NCI-H1105 treated with DMSO at 0.1 percent for 48 hours (cell line): ENCODE measurements at regions not wholly inside any gene's neighbourhood (a gene's known extent, or its start where the extent isn't known, plus 50 kb on each side); places are given as distances from the start of the nearest gene placed in this dataset.
"Not testable (repeated sequence)": the region's sequence is repeated elsewhere in the genome, so short reads cannot be mapped to it uniquely, and the experiment has no call there.

ENCODE experiments used
- DNase-seq: peaks from one replicate; lab custom pipeline; 2025; lab: John Stamatoyannopoulos, UW

DNA sequence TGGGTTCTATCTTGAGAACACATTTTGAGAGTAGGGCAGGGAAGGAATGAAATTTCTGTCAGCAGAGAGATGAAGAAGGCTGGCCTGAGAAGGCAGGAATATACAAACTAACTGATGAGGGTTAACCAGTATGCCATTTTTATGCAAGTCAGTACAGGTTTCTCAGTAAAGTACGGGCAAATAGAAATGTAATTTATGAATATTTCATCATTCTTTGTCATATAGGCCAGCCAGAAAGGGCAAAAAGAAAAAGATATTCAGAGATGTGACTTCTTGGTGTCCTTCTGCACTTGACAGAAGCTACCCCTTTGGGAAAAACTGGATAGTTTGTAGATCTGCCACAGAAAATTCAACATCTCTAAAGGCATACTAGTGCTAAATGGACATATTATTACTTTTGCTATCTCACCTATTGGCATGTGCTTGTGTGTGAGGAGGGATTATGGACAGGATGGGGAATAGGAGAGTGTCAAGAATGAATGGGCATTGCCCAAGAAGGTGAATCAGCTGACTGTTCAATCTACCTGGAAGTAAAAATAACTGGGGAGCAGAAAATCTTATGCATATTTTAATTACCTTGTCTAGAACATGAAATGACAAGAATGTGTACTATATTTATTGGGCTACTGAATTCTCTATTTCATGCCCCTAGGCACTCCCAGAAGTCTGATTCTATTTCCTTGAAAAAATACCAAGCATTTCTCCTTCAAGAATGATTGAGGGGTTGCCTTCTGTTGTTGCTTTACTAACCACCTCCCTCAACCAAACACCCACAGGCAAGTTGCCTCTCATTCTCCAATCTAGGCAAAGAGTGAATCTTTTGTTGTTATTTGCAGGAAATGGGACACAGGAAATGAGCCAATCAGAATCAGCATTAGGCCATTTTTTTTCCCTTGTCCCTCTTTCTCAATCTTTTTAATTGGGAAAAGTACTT, 175.1 kb upstream of the SLC38A2 start:
- no peak for DNase-seq

DNA sequence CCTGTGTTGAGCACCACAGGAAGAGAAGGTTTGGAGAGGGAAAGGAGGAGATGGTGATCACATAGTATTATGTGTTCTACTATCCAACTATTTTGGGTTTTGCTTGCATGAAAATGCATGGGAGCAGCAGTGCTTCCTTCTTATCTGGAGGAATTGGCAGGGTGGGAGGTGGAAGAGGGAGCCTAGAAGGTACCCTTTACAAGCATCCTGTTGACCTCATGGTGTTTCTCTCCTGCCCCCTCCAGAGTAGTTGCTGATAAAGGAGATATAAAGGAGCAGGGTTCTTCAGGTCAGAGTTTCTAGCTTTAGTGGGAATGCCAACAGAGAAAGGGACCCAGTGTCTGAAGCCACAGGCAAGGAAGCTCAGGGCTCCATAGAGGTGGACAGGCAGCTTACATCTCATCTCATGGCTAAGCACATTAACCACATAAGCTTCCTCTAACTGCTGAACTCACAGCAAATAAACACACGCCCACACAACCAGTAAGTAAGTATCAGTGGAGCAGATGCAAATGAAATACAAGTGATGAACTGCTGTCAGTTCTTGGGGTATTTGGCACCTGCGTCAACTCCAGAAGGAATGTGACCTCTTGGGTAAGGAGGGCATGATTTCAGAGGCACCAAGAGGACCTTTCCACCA, 174.2 kb upstream of the SLC38A2 start:
- DNase-seq = no peak

- not testable (repeated sequence) for DNase-seq
These were observed 170.8 kb upstream of the SLC38A2 start for GRCh38 chr12:46543378-46543795.

- no peak for DNase-seq
These were observed 166.4 kb upstream of the SLC38A2 start for GRCh38 chr12:46538976-46539375.

DNA sequence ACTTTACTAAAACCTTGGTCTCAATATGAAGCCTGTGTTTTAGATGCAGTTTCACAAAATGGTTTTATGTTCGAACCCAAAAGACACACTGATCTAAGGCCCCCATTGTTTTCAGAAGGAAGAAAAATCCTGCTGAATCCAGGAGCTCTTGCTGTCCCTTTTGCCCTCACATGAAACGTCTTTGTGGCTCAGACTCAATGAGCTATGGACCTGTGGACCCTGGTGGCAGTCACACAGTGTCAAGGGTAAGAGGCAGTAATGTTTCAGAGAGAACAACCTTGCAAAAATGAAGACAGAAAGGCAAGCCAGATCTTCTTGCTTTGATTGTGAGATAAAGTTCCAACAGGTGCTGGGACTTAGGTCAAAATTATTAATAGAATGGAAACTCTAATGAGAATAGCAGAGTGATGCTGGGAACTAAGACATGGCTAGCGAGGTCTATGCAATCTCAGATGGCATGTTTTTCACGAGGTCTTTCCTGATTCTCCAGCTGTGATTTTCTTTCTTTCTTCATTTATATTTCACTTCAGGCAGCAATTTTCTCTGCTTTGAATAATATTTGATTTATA, 164.9 kb upstream of the SLC38A2 start:
- DNase-seq = no peak

DNA sequence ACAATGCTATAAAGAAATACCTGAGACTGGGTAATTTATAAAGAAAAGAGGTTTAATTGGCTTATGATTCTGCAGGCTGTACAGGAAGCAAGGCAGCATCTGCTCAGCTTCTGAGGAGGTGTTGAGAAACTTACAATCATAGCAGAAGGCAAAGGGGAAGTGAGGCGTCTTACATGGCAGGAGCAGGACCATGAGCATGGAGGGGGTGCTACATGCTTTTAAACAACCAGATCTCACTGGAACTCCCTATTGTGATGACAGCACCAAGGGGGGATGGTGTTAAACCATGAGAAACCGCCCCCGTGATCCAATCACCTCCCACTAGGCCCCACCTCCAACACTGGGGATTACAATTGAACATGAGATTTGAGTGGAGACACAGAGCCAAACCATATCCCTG, 163.7 kb upstream of the SLC38A2 start:
- DNase-seq = not testable (repeated sequence)

GRCh38 chr12:46535907-46536306, 163.3 kb upstream of the SLC38A2 start:
- no peak for DNase-seq

GRCh38 chr12:46535376-46535775, 162.8 kb upstream of the SLC38A2 start:
- DNase-seq = no peak

DNA sequence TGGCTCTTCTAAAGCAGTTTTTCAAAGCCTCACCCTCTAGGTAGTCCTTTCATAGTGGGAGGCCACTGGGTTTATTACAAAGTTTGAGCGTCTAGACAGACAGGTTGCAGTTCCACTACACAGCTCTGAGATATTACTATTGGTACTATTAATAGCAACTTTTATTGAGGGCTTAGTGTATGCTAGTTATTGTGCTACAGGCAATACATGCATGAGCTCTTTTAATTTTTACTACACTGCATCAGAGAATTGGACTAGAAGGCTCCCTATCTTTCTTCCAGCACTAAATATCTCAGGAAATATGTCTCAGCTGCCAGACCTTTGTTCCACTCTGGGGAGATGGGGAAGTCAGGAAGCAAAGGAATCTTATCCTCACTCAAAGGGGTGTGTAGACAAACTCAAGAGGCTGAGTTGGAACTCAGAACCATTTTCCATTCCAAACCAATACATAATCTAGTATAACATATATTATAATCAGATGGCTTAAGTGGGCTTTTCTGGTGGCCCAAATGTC, 161.8 kb upstream of the SLC38A2 start:
- no peak for DNase-seq

DNA sequence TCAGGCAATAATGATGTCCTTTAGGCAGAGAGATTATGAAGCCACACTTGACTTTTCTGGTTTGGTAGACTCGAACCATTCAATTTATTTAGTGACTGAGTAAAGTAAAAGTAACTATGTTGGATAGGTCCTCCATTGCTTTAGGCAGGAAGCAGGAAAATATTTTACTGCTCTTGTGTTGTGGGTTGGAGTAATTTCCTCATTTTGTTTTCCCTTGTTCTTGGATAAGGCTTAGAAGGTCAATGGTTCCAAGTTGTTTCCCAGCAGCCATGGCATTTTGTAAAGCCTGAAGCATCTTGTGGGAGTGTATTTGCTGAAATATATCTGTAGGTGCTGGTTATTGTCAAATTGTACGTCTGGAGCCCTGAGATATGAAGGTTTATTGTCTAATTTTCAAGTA, 161.2 kb upstream of the SLC38A2 start:
- no peak for DNase-seq

GRCh38 chr12:46531804-46532203, 159.2 kb upstream of the SLC38A2 start:
- DNase-seq = no peak

DNA sequence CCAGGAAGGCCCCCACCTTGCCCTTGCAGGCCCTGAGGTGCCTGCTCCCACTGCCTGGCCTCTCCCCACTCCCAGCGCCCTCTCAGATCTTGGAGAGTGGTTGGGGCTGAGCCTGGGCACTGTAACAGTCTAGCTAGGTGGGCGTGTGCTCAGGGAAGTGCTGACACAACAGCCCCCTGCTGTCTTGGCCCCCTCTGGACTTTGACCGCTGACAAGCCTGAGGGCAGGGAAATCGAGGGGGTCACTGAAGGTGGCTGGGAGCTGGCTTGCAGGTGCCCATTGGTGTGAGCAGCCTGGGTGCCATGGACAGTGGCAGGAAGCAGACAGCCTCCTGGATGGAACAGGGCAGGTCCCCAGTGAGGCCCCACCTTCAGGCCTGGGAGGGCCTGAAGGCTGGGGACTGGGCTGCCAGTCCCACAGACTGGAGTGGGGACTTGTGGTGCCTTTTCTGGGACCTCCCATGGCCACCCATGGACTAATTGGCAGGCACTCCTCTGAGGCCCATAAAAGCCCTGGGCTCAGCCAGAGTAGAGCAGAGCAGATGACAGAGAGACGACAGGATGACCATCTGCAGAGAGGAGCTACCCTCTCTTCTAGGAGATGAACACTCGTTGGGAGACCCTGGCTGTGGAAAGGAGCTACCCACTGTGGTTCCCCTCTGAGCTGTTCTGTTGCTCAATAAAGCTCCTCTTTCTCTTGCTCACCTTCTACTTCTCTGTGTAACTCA, 158.6 kb upstream of the SLC38A2 start:
- no peak for DNase-seq

- no peak for DNase-seq
These were observed 157.9 kb upstream of the SLC38A2 start for GRCh38 chr12:46530373-46531056.

- no peak for DNase-seq
These were observed 153.7 kb upstream of the SLC38A2 start for GRCh38 chr12:46526233-46526632.

- DNase-seq = no peak
These were observed 152.2 kb upstream of the SLC38A2 start for GRCh38 chr12:46524778-46525177.

DNA sequence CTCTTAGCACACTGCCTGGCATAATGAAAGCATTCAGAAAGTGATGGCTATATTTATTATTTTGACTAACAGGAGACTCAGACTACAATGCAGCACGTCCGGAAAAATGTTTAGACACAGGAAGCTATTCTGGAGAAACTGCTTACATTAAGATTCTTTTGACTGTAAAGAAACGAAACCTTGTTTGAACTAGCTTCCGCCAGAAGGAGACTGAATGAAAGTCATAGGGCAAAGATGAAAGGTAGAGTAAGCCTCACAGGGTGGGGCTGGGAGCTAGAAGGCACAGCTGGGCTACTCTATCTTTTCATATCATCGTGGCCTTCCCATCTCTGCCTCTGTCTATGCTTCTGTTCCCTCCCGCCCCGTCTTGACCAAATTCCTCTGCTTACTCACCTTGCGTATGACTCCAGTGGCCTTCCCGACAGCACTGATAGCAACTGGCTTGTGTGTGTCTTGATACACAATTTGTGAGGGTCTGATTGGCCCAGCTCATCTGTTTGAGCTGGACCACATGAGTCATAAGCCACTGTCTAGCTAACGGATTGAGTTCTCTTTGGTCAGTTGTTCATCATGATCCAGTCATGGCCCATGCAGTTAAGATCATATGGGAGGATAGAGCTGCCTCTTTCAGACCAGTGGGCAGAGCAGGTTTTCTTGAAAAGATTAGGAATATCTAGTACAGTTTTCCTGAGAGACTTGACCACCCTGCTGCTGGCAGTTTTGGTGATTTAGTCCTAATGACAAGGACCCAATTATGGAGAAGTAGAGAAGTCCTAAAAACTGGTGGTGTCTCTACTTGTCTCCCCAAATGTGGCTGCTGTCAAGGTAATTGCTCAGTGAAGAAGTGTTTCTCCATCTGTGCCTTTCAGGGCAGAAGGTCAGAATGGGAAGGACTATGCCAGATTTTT, 151.5 kb upstream of the SLC38A2 start:
- no peak for DNase-seq

DNA sequence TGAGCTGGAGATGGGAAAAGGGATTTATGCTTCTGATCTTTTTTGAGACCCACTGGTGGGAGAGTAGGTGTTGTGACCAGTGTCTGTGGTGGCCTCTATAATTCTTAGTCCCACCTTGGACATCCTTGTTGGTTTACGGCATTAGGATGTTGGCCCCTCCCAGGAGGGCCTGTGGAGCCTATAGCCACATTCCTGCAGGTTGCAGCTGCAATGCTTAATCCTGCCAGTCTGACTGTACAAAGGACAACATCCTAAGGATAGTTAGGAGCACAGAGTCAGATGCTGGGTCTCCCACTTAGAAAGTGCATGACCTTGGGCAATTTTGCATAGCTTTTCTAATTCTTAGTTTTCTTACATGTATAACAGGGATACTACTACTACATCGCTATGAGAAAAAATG, 150.9 kb upstream of the SLC38A2 start:
- no peak for DNase-seq

GRCh38 chr12:46522071-46522470, 149.5 kb upstream of the SLC38A2 start:
- DNase-seq = no peak

DNA sequence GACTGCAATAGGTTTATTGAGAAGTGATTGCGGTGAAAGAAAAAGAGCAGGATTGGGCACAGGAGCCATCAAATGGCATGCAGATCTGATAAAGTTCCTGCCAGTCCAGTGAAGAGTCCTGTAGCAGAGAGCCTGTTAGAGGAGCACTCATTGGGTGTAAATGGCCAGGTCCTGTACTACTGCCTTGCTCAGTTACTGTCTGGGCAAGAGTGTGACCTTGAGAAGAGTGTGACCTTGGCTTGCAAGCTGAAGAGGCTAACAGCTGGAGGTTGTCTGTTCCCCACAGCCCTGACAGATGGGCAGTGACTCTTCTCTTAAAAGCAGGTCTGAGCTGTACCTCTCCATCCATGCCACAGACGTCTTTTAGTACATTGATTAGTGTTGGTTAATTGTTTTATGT, 148.6 kb upstream of the SLC38A2 start:
- DNase-seq = no peak

GRCh38 chr12:46519407-46519806, 146.8 kb upstream of the SLC38A2 start:
- DNase-seq = no peak

DNA sequence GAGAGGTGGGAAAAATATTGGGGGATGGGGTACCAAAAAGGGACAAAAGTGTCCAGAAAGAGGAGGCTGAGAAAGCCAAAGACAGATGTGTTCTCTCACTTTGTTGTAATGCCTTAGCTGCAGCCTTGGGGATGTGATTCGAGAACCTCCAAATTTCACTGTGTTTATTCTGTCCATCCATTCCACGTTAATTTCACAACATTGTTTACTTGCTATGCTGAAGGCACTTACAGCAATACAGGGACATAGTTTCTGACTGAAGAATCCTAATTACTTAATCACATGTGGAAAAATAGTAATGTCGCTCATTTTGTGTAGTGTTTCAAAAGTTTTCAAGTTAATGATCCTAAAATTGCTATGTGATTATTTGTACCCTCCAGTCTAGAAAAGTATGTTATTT, 146.2 kb upstream of the SLC38A2 start:
- DNase-seq = no peak
